ENCODE measurements at regions not wholly inside any gene's neighbourhood (a gene's known extent, or its start where the extent isn't known, plus 50 kb on each side); places are given as distances from the start of the nearest gene placed in this dataset.

DNA sequence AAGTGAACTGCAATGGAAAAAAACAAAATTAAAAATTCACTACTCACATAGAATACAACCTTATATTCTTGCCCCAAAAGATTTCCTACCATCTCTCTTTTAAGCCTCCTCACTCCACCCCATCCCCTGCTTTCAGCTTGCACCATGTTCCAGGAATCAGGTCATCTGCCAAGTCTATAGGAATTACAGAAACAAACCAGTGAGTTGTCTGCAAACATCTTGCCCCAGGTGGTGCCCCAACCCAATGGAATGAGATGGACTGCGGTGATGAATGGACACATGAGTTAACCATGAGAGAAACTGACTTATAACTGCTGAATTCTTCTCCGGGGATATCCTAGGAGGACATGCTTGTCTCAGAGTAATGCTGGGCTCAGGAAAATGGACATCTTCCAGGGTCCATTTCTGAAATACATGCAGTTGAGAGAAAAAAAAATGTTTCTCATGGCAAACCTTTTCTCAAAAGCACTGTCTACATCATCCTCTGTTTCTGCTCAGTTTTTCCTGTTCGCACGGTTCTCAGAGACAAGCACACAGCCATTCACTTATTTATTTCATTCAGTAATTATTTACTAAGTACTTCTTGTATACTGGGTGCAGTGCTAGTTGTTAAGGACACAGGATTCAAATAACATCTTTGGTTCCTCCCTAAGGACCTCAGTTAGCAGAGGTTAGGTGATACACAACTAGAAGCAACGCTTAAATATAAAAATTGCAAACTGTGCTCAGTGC is 350.0 kb downstream of the RND3 start:
- TF ChIP-seq, protein P1, sequence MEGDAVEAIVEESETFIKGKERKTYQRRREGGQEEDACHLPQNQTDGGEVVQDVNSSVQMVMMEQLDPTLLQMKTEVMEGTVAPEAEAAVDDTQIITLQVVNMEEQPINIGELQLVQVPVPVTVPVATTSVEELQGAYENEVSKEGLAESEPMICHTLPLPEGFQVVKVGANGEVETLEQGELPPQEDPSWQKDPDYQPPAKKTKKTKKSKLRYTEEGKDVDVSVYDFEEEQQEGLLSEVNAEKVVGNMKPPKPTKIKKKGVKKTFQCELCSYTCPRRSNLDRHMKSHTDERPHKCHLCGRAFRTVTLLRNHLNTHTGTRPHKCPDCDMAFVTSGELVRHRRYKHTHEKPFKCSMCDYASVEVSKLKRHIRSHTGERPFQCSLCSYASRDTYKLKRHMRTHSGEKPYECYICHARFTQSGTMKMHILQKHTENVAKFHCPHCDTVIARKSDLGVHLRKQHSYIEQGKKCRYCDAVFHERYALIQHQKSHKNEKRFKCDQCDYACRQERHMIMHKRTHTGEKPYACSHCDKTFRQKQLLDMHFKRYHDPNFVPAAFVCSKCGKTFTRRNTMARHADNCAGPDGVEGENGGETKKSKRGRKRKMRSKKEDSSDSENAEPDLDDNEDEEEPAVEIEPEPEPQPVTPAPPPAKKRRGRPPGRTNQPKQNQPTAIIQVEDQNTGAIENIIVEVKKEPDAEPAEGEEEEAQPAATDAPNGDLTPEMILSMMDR (IDR thresholded peaks at IDR 0.05) = no peak
- no peak for TF ChIP-seq POLR2A (IDR thresholded peaks at IDR 0.05)
- no peak overlapping the region for H3K4me3 ChIP-seq (ENCODE audit: low read depth, poor library complexity, severe bottlenecking)
- intact Hi-C loops (cut with DNase I; ENCODE audit: low total_unique reads) = no loop called here
- DNase-seq (ENCODE audit: low spot score in 2 of 2) = no peak
- WGBS, 2 donors = 73 to 82% methylated on average over 5 of the region's 5 CpGs

DNA sequence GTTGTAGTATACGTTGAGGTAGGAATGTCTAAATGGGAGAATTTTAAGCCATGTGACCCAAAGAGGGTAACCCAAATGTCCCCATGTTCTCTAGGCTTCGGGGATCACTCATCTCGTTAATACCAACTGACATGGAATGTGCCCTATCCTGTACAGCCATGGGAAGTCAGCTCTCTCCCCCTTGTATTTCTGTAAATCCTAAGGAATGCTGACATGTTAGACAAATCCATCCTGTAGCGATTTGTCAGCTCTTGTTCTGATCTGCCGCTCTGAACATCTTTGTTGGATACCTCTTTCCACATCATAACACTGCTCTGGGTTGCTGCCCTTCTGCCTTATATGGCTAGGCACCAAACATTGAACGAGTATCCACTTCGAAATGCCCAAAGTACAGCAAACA is 350.6 kb downstream of the RND3 start:
- intact Hi-C loops (cut with DNase I; ENCODE audit: low total_unique reads) = no loop called here
- no peak overlapping the region for H3K4me3 ChIP-seq (ENCODE audit: low read depth, poor library complexity, severe bottlenecking)
- DNase-seq (ENCODE audit: low spot score in 2 of 2) = no peak
- TF ChIP-seq POLR2A (IDR thresholded peaks at IDR 0.05) = no peak
- TF ChIP-seq, protein P1 (IDR thresholded peaks at IDR 0.05) = no peak
- 56 to 61% methylated on average over 7 of the region's 7 CpGs for WGBS, 2 donors

DNA sequence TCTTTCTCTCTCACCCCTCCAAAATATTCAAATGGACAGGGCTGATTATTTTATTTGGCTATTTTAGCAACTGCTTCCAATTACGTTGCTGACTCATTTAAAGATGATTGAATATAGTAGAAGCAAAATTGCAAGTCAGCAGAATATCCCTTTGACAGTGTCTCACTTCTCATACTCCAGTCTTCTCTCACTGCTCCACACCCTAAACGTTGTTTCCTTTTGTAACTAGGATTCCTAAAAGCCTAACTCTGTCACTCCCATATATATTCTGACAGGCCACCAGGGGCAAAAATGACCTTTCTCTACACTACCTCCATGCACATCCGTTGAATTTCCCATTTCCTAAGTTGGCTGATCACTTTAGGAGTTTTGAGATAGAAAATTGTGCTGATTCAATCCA is 351.1 kb downstream of the RND3 start:
- H3K4me3 ChIP-seq (ENCODE audit: low read depth, poor library complexity, severe bottlenecking) = no peak overlapping the region
- intact Hi-C loops (cut with DNase I; ENCODE audit: low total_unique reads) = no loop called here
- no peak for TF ChIP-seq POLR2A (IDR thresholded peaks at IDR 0.05)
- TF ChIP-seq, protein P1 (IDR thresholded peaks at IDR 0.05) = no peak
- 20 to 24% methylated on average over 3 of the region's 3 CpGs for WGBS, 2 donors
- DNase-seq (ENCODE audit: low spot score in 2 of 2) = no peak

DNA sequence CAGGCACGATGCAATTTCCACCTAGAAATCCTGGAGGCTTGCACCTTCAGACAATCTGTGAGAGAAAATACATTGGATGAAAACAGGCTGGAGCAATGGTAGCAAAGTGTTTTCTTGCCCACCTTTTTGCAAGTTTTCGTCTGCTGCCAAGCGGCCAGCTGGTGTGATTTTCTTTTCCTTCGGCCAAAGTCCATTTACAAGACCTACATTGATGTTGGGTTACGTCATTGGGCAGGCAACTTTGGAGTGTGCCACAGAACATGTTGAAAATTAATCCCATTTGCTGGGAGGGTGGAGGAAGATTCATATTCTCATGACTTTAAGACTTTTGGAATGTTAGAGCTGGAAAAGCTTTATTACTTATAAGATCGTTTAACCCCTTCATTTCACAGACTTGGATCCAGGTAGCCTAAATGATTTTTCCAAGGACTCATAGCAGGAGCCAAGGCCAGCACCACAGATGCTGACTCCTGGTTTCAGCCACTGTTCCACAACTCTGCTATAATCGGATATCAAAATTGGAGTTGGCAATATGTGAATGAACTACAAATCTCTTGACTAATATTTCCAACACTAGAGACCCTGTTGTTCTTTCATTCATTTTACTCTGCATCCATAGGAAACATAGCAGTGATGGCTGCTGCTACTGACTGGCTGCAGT is 352.1 kb downstream of the RND3 start:
- DNase-seq (ENCODE audit: low spot score in 2 of 2) = no peak
- intact Hi-C loops (cut with DNase I; ENCODE audit: low total_unique reads) = no loop called here
- TF ChIP-seq POLR2A (IDR thresholded peaks at IDR 0.05) = no peak
- TF ChIP-seq, protein P1 (IDR thresholded peaks at IDR 0.05) = no peak
- H3K4me3 ChIP-seq (ENCODE audit: low read depth, poor library complexity, severe bottlenecking) = no peak overlapping the region
- WGBS, 2 donors = 58 to 78% methylated on average over 7 of the region's 7 CpGs

DNA sequence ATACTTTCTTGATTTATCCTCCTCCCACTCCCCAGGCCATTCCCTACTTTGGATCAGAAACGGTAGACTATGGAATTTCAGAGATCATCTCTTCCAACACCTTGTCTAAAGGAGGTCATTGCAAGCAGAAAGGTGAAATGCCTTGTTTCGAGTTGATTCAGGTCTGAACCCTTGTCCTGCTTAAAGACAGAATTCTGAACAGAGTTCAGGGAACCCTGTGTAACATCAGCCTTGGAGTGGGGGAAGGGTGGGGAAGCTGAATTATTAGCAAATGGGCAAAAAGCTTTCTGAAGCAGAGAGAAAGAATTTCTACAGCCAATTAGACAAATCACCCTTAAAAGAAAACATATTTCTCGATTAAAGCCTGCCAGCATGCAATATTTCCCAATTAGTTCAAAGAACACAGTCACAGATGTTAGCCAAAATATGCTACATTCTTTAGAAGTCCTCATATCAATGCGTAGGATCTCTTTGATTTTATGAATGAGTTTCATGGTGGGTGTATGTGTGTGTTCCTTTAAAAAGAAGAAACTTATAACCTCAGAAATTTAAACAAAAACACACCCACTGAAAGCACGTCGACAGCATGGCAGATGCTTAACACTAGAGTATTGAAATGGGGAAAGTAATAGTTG is 353.1 kb downstream of the RND3 start:
- TF ChIP-seq POLR2A (IDR thresholded peaks at IDR 0.05) = no peak
- TF ChIP-seq, protein P1 (IDR thresholded peaks at IDR 0.05) = no peak
- intact Hi-C loops (cut with DNase I; ENCODE audit: low total_unique reads) = no loop called here
- no peak for DNase-seq (ENCODE audit: low spot score in 2 of 2)
- WGBS, 2 donors = 27 to 39% methylated on average over 6 of the region's 6 CpGs
- H3K4me3 ChIP-seq (ENCODE audit: low read depth, poor library complexity, severe bottlenecking) = no peak overlapping the region

Data from lower leg skin (tissue), 4 donors.